NCI-H146 (cell line): ENCODE measurements at regions not wholly inside any gene's neighbourhood (a gene's known extent, or its start where the extent isn't known, plus 50 kb on each side); places are given as distances from the start of the nearest gene placed in this dataset.

Source experiments
- DNase-seq: peaks from one replicate; lab custom pipeline; 2025; lab: John Stamatoyannopoulos, UW

DNA sequence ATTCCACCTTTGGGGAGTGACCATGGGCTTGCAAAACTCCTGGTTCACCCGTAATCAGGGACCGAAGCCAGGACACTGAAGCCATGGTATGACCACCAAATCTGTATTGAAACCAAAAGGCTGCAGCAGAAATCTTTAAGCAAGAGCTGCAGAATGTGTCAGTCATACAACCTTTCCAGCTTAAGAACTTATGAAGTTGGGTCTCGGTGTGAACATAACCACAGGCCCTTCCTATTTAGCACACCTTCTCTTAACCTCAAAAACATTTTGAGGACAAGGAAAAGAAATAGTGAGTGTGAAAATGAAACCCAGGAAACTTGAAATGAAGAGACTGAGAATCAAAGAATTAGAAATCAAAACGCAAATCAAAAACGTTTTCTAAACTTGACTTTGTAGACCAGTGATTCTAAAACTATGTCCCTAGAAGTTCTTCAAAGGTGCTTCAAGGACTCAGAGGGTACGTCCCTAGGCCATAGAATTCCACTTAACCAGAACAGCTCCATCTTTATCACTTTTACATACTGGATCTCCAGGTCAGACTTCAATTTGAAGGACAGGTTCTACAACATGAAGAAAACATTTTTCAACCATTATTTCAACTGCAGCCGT, 231.6 kb upstream of the GRIP1 start:
- no peak for DNase-seq

DNA sequence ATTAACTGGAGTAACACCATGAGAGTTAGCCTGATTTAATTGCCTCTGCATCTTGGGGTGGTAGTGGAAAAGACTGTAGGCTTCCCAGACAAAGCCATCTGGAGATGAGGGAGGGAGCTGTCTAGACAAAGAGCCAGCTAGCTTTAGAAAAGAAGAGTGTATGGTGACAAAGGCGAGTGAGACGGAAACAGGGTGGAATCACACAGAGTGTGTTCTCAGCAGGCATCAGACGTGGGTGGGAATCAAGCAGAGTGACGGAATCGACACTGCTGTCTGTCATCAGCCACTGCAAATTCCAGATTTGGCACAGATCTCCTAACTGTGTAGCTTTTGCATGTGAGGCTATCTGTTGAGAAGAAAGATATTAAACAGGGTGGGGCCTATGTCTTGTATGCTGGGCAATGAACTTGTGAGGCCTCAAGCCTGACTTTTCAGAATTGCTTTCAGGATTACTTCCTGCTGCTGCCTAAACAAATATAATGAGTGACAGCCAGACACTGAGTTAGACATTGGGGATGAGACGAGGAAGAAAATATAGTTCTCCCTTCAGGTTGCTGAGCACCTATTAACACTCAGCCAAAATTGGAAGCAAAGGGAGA, 236.5 kb upstream of the GRIP1 start:
- peak; percentile 63 for DNase-seq

DNA sequence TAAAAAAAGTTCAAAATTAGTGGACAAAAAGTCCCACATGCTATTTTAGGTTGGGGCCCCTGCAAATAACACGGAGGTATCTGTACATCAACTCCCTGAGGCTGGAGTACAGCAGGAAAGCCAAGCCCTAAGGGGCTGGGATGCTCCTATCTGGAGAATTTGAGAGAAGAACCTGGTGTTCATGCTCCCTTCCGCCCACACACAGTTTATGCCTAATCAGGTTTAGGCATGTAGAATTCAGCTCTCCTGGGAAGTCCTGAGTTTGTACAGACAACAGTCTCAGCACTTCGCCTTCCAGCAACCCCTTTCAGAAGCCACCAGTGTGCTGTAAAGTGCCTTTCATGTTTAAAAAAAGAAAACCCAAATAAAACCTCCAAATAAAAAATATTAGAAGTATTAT, 237.3 kb upstream of the GRIP1 start:
- DNase-seq, result no peak

DNA sequence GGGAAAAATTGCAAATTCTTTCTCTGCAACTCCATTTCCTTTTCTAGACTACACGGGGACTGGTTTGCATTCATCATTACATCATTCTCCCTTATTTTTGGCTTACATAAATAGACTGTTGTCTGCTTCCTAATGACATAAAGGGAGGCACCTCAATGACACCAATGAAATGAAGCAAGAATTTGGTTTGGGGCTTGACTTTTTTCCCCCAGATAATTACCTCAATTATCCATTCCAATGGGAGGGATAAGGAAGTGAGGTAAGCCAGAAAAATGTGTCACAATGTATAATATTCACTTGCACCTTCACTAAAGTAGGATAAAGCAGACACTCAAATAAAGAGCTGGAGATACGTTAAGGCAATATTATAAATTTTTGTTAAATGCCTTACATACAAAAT, 240.6 kb upstream of the GRIP1 start:
- DNase-seq, result no peak

DNA sequence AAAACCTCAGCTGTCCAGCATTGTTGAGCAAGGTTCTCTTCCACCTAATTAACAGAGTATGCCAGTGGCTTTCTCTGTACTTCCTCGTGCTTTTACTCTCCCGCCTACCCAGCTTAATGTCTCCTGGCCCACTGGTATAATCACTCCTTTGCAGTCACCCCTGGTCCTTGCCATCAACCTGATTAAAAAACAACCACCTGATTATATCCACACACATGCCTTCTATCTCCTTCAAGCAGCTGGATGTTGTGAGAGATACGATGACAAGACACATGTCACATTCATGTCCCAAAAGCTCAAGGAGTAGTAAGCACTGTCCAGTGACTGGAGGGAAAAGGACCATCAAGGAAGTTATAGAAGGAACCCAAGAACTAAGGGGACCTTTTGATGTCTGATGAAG, 241.3 kb upstream of the GRIP1 start:
- DNase-seq, result no peak

DNA sequence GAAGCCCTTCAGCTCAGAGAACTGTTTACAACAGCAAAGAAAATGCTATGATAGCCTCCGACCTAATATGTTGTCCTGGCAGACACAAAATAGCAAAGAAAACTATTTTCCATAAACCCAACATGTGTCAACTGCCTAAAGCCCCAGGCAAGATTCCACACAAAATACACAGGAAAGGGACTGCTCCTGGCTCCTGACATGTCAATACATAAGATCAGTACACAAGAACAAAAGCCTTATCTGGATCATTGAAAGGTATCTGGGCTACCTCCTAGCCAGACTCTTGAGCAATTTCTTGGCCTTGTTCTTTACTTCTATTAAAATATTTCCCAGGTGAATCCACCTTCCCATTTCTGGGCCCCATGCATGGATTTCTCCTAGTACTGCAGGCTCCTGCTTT, 242.3 kb upstream of the GRIP1 start:
- no peak for DNase-seq

DNA sequence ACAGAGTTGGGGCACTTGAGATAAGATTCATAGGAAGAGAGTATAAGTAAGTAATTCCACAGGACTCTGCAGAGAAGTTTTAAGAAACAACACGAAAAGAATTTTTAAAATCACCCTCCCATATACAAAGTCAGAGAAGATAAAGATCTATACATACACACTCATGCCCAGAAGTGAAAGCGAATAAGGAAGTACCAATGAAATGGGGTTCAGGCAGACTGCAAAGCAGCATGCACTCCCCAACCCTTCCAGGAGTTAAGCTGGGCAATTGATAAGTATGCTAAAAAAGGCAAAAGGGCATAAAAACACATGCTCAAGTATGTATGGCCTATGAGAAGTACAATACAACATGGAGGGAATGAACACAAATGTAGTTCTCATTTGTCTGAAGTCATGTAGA, 246.2 kb upstream of the GRIP1 start:
- DNase-seq, result no peak

DNA sequence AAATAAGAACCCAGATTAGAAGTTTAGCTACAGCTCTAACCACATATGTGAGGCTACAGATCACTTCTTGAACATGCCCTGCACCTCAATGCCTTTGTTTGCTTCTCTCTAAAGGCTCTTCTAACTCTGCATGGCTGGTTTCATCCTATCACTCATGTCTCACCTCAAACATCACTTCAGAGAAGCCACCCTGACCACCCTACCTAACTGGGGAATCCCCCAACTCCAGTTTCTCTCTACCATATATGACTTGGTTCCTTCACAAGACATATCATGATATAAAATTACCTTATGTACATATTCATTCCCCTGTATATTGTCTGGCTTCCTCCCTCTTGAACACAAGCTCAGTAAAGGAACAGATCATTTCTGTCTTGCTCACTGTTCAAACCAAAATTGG, 250.2 kb upstream of the GRIP1 start:
- no peak for DNase-seq

DNA sequence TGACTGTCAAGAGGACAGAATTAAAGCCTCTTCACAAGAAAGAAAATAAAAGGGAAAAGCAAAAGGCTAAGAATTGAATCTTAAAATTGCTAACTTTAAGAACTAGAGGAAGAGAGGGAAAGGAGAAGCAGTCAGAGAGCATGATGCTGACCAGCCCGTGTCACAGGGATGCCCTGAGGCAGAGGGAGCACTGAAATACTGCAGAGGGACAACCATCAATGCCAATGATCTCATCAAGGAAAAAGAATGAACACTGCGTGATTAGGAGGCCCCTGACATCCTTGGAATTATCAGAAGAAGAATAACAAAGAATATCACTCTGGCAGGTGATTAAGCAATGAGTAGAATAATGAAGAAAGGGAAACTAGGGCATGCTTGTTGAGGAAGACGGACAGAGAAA, 252.2 kb upstream of the GRIP1 start:
- DNase-seq, result no peak

DNA sequence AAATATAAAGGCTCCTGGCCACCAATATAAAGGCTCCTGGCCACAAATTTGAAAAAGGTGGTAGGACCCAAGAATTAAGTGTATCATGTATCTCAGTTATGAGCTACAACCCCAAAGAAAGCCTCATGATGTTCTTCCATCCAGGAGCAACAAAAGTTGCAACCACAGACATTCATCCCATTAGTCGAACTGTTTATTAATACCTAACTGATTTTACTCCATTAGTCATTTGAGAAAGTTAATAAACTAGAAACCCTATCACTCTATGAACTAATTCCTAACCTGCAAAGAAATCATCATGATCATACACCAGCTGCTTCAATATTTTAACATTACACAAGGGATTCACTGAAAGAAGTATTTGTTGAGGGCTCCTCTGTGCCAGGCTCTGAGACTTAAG, 253.2 kb upstream of the GRIP1 start:
- no peak for DNase-seq

DNA sequence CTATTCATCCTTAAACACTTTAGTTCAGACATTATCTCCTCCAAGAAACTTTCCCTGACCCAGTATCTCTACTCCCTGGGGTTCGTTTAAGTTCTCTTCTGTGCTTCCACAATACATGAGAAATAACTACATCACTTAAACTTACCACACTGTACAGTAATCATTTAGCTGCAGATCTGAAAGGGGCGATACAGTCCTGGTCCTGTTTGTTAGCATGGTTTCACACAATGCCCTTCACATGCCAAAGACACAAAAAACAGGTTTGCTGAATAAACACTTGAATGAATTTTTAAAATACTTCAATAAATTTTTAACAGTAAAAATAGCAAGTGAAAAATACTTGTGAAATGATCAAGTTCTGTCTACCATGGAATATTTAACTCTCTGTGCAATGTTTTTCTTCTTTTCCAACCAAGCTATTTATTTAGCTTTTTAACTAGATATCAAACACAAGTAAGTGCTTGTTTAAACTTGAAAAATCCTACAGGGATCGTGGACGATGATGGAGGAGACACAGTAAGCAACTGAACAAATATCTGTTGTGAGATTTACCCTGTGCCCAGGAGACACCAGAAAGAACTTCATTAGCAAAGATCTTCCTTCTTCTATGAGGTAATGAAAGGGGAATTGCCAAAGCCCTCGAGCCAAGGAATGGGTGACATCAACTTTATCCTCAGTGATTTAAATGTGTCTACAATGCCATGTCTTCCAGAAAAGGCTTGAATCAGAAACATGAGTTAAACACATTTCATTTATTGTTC, 255.6 kb upstream of the GRIP1 start:
- DNase-seq, result no peak

DNA sequence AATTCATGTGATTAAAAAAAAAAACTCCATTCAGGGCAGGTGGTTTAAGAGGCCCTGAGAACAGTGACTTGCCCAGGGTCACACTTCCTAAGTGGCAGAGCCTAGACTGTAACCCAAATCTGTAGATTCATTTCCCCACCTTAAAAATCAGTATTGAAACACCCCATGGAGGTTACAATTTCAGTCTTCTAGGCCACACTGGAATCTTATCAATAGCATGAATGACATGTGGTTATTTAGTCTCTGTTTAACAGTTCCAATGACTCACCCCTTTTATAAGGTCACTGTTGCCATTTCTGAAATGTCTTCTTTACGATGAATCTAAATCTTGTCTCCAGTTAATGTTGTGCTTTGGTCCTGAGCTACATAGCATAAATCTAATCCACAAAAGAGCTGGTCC, 262.3 kb upstream of the GRIP1 start:
- DNase-seq, result no peak

DNA sequence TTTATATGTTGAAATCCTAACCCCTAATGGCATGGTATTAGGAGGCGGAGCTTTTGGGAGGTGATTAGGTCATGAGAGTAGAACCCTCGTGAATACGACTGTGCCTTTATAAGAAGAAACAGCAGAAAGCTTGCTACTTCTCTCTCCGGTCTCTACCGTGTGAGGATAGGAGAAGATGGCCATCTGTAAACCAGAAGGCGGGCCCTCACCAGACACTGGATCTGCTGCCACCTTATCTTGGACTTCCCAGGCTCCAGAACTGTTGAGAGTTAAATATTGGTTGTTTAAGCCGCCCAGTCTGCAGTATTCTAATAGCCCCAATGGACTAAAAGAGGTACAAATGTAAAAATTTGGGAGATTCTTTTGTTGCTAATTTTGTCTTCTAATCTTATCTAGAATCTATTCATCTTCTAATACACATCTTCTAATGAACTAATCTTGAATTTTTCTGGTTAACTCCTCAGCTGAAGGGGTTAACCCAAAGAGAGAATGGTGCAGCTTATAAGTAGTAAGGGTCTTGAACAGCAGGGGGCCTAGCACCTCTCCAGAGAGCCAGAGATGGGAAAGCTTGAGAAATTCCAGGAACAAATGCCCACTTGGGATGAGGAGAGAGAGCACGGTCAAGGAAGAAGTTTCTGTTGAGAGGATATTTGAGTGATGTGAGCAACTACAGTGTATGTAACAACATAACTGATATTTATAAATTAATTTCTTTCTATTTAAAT, 264.0 kb upstream of the GRIP1 start:
- DNase-seq, result no peak

DNA sequence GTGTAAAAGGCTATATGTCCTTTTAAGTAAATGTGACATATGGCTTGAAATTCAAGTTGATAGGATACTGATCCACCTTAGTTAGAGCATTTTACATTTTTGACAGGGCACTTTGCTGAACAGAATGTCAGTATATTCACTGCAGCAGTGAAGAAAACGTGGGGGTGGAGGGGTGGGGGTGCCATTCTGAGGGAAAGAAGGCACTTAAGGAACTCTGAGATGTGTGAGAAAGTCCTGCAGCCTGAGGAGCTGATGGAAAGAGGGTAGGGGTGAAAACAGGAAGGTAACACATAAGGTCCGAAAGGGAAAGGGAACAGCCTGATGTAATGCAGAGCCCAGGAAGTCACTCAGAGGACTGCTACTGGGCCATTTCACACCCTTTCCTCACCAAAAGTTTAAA, 265.5 kb upstream of the GRIP1 start:
- DNase-seq, result no peak

DNA sequence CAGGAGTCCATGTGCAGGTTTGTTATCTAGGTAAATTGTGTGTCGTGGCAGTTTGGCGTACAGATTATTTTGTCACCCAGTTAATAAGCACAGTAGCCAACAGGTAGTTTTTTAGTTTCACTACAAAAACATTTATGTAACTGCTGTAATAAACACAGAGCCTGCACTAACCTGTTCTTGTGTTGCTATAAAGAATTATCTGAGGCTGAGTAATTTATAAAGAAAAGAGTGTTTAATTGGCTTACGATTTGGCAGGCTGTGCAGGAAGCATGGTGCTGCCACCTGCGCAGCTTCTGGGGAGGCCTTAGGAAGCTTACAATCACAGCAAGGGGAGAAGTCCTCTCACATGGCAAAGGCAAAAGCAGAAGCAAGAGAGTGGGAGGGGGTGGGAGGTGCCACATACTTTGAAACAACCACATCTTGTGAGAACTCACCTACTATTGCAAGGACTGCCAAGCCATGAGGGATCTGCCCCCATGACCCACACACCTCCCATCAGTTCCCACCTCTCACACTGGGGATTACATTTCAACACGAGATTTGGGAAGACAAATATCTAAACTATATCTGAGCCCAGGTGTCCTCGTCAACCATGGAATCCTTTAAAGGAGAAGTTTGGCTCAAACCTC, 266.4 kb upstream of the GRIP1 start:
- DNase-seq, result no peak

DNA sequence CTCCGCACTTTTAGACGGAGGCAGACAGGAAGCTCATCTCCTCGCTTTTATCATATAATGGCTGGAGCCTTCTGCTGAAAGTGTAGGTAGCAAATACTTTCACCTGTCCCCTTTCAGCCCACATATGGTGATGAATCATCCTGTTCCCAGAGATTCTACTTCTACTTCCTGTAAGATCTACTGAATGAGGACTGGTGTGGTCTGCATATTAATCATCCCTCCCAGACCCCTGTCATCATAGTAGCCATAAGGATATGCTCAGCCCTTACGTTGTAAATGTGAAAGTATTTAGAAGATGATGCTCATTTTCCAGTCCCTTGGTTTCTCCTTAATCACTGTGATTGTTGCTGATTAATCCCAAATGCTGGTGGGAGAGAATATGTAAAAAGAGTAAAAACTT, 268.2 kb upstream of the GRIP1 start:
- no peak for DNase-seq

DNA sequence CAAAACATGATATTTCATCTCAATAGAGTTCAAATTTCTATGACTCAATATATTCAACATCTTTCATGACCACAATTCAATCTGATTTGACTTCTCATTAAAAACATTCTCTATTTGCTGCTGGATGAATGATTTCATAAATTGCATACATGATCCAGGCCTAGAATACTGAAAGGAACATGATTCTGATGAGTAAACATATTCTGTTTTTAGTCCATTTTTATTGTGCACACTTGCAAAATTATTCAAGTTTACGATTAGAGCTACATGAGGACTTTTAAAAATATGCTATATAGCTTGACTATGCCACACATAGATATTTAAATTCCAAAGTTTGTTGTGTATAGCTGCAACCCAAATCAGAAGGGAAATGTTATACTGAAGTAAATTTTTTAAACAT, 273.8 kb upstream of the GRIP1 start:
- DNase-seq, result no peak

DNA sequence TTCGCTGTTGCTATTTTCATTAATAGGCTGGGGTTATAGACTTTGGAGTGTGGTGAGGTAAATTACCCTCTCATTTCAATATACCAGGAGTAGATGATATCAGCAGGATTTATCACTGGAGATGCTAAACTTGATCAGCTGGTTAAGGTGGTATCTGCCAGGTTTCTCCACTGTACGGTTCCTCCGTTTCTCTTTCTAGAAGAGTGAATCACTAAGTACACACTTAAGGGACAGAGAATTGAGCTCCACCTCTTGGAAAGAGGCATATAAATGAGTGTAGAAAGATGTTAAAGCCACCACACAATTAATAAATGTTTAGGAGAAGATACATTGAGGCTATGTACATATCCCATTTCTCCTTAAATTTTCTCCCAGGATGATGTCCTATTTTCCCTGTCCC, 277.4 kb upstream of the GRIP1 start:
- DNase-seq, result no peak

DNA sequence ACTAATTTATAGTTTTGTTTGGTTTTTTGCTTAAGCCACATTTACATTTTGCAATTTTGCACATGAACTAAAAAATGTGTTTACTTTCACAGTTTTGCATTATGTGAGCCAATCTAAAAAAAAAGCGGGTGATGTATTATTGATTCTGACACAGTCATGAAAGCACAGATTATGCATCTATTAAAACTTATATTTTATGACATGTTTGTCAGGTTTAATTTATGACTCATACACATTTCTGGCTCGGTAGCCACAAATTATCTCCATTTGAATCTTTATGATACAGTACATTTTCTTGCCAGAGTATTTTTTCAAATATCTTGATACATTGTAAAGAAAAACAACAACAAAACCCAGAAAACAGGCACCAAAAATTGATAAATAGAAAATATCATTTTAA, 280.4 kb upstream of the GRIP1 start:
- no peak for DNase-seq

DNA sequence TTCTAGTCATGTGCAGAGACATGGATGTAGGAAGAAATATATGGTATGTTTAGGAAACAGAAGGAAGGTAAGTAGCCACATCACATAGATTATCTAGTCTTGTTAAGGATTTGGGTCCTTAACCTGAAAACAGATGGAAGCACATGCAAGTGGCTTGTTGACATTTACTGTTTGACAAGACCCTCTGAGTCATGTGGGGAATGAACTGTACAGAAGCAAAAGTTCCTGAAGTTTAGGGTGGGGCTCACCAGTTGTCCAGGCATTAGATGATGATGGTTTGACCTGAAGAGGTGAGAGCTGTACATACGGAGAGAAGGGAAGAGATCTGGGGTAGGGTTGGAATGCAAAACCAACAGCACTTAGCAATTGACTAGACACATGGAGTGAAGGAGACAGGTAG, 281.1 kb upstream of the GRIP1 start:
- no peak for DNase-seq

DNA sequence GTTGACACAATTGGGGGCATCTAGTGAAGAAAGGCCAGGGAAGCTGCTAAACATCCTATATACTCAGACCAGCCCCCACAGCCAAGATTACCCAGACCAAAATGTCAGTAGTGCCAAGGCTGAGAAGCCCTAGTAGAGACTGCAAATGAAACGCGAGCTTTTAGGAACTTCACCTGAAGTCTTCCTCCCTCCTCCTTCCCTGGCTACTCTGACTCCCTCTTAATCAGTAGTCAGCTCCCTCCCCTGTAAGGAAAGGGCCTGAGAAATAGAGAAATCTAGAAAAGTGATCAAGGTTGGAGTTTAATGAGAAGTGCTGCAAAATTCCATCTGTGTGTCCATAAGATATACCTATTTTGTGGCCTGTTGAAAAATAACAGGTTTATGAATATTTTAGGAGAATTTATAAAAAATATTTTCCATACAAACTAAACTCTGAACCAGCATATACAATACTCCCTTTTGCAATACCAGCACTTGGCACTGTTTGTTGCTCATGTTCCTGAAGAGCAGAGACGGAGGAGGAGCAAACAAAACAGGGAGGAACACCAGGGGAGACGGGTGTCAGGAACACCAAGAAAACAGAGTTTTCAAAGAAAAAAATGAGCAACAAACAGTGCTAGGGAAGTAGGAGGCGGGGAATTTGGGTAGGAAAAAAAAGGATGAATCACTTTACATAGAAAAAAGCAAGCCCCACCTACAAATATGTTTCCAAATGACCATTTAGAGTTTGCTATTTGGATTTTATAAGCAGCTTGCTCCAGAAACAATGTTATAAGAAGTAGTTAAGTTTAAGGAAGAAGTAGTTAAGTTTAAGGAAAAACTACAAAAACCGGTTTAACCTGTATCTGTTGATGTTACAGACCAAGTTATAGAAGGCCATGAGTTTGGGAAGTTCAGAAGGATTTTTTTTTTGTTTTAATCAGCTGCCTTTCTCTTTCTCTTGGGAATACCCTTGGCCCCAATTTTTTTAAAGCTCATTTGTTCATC, 282.1 kb upstream of the GRIP1 start:
- no peak for DNase-seq
